AG10803 (cell line): ENCODE measurements at regions not wholly inside any gene's neighbourhood (a gene's known extent, or its start where the extent isn't known, plus 50 kb on each side); places are given as distances from the start of the nearest gene placed in this dataset.

Experiments used
- DNase-seq: peaks from one replicate; pipeline ENCODE4 v3.0.0; 2010; ENCODE audit warnings: low read depth
- H3K4me3 ChIP-seq: 2 replicates; pipeline ENCODE4 v1.5.1; 2011; ENCODE audit warnings: mild to moderate bottlenecking, low read length, control low read depth
- TF ChIP-seq, protein P1 (sequence below): conservative IDR thresholded peaks from 2 replicates; pipeline ENCODE4 v1.5.1; 2011; ENCODE audit warnings: mild to moderate bottlenecking, low read length, control low read depth, inconsistent platforms

- TF ChIP-seq, protein P1, sequence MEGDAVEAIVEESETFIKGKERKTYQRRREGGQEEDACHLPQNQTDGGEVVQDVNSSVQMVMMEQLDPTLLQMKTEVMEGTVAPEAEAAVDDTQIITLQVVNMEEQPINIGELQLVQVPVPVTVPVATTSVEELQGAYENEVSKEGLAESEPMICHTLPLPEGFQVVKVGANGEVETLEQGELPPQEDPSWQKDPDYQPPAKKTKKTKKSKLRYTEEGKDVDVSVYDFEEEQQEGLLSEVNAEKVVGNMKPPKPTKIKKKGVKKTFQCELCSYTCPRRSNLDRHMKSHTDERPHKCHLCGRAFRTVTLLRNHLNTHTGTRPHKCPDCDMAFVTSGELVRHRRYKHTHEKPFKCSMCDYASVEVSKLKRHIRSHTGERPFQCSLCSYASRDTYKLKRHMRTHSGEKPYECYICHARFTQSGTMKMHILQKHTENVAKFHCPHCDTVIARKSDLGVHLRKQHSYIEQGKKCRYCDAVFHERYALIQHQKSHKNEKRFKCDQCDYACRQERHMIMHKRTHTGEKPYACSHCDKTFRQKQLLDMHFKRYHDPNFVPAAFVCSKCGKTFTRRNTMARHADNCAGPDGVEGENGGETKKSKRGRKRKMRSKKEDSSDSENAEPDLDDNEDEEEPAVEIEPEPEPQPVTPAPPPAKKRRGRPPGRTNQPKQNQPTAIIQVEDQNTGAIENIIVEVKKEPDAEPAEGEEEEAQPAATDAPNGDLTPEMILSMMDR = no peak
- DNase-seq = no peak
- no peak overlapping the region for H3K4me3 ChIP-seq
Measured at GRCh38 chr14:101458741-101459550, 102.3 kb upstream of the DIO3 start.

DNA sequence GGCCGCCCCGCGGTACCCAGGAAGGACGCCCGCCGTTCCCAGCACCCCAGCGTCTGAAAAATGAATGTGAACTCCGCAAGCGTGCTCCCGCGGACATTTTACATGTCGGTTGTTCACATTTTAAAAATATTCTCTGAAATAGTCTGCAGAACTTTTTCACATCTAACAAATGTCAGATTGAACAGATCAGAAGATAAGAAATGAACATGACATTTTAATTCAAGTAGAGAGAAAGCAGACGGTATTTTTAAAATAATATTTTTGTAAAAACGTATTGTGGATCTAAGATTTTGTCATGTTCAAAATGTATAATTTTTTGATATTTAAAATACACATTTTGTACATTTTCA, 101.8 kb upstream of the DIO3 start:
- DNase-seq = no peak
- TF ChIP-seq, protein P1 = no peak
- H3K4me3 ChIP-seq = no peak overlapping the region

DNA sequence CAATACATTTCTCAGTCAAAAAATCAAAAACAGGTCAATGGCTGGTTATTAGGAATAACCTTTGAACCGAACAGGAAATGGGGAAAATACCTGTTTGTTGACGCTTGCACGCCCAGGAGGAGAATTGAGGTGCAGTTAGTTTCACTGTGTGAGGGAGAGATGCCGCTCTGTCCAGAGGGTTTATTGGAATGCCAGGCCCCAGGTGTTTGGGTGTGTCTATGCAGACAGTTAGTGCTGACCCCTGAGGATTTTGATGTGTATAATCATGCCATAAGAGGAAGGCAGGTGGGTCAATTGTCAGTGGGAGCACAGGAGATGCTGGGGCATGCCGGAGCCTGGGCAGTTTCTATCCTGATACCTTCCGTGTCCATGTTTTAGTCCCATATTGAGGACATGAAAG, 100.8 kb upstream of the DIO3 start:
- no peak overlapping the region for H3K4me3 ChIP-seq
- no peak for DNase-seq
- TF ChIP-seq, protein P1 = no peak

- H3K4me3 ChIP-seq = no peak overlapping the region
- TF ChIP-seq, protein P1 = no peak
- DNase-seq = no peak
Measured at GRCh38 chr14:101460986-101461750, 100.1 kb upstream of the DIO3 start.

DNA sequence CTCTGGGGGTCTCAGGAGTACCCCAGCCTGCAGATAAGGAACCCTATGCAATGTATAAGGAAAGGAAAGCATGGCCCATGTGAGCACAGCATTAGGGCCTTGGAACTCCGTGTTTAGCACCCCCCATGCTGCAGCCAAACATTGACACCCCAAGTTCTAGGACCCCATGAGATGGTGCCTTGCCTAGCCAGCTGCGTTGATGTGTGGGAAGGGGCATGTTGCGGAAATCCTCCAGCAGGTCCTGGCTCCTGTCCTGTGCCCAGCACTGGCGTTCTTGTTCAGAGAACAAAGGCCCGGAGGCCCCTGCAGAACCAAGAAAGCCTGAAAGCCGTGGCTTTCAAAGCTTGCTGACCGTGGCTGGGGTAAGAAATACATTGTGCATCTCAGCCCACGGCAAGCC, 99.4 kb upstream of the DIO3 start:
- DNase-seq = no peak
- TF ChIP-seq, protein P1 = no peak
- no peak overlapping the region for H3K4me3 ChIP-seq

DNA sequence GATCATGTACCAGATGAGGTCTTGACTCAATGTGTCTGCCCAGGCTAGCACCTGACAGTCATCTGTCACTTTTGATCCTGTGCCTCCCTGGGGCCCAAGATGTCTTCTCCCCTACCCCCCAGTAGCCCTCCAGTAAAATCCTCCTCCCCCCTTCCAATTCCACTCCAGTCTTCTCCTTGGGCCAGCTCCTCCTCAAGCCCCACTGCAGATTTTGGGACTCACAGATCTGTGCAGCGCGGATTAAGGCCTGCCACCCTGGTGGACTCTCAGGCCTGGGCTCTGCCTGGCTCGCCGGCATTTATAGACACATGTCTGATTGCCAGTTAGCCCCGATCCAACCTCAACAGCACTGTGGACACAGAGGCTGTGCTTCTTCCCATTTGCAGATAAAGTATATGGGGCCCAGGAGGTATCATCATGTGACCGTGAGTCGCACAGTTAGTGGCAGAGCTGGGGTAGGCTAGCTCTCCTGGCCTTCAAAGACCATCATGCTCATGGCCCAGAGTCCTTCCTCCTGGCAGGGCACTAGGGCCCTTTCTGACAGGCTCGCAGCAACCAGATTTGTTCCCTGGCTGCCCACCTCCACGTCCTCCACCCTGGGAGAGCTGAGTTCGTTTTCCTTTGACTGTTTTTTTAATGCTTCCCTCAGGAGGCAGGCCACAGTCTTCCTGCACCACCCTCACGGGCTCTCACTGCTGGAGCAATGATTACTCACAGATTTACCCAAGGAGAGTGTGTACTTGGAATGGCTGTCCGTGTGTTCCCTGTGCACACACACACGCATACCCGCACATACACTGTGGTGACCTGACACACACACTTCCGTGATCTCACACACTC, 98.3 kb upstream of the DIO3 start:
- TF ChIP-seq, protein P1 = no peak
- H3K4me3 ChIP-seq = no peak overlapping the region
- DNase-seq = no peak
